ENCODE measurements at regions not wholly inside any gene's neighbourhood (a gene's known extent, or its start where the extent isn't known, plus 50 kb on each side); places are given as distances from the start of the nearest gene placed in this dataset.

- TF ChIP-seq CTCF (IDR thresholded peaks at IDR 0.05) (no peak), ZFX (IDR thresholded peaks at IDR 0.05; ENCODE audit: borderline replicate concordance) (no peak)
Observed at GRCh38 chr5:27947088-27947487, 908.7 kb upstream of the CDH9 start.
